ENCODE measurements at regions not wholly inside any gene's neighbourhood (a gene's known extent, or its start where the extent isn't known, plus 50 kb on each side); places are given as distances from the start of the nearest gene placed in this dataset.
A peak's percentile ranks its signal among the peaks of the same experiment; 100 is the strongest.

- in situ Hi-C loops (cut with HindIII; ENCODE audit: low sequenced_read_pairs), result no loop called here
- no peak for DNase-seq (ENCODE audit: low spot score)
These were observed 60.3 kb downstream of the AVPR1A start for GRCh38 chr12:63090716-63091115.

- DNase-seq (ENCODE audit: low spot score), result no peak
- in situ Hi-C loops (cut with HindIII; ENCODE audit: low sequenced_read_pairs), result no loop called here
These were observed 64.7 kb downstream of the AVPR1A start for GRCh38 chr12:63086149-63086915.

GRCh38 chr12:63085120-63085519 lies 65.9 kb downstream of the AVPR1A start:
- in situ Hi-C loops (cut with HindIII; ENCODE audit: low sequenced_read_pairs), result no loop called here
- no peak for DNase-seq (ENCODE audit: low spot score)

- DNase-seq (ENCODE audit: low spot score), result no peak
- in situ Hi-C loops (cut with HindIII; ENCODE audit: low sequenced_read_pairs), result no loop called here
These were observed 66.5 kb downstream of the AVPR1A start for GRCh38 chr12:63084501-63084900.

GRCh38 chr12:63083046-63083445 lies 68.0 kb downstream of the AVPR1A start:
- in situ Hi-C loops (cut with HindIII; ENCODE audit: low sequenced_read_pairs), result no loop called here
- no peak for DNase-seq (ENCODE audit: low spot score)

- in situ Hi-C loops (cut with HindIII; ENCODE audit: low sequenced_read_pairs), result no loop called here
- DNase-seq (ENCODE audit: low spot score), result no peak
These were observed 71.1 kb downstream of the AVPR1A start for GRCh38 chr12:63079791-63080502.

GRCh38 chr12:63078906-63079305 lies 72.1 kb downstream of the AVPR1A start:
- no peak for DNase-seq (ENCODE audit: low spot score)
- in situ Hi-C loops (cut with HindIII; ENCODE audit: low sequenced_read_pairs), result no loop called here

- no peak for DNase-seq (ENCODE audit: low spot score)
- in situ Hi-C loops (cut with HindIII; ENCODE audit: low sequenced_read_pairs), result no loop called here
These were observed 75.5 kb downstream of the AVPR1A start for GRCh38 chr12:63075376-63076060.

- in situ Hi-C loops (cut with HindIII; ENCODE audit: low sequenced_read_pairs), result no loop called here
- DNase-seq (ENCODE audit: low spot score), result no peak
These were observed 80.3 kb downstream of the AVPR1A start for GRCh38 chr12:63070709-63071108.

- in situ Hi-C loops (cut with HindIII; ENCODE audit: low sequenced_read_pairs), result no loop called here
- DNase-seq (ENCODE audit: low spot score), result no peak
These were observed 81.0 kb downstream of the AVPR1A start for GRCh38 chr12:63069860-63070617.

- DNase-seq (ENCODE audit: low spot score), result peak; percentile 75
- in situ Hi-C loops (cut with HindIII; ENCODE audit: low sequenced_read_pairs), result no loop called here
These were observed 82.1 kb downstream of the AVPR1A start for GRCh38 chr12:63068857-63069442.

GRCh38 chr12:63066782-63067181 lies 84.2 kb downstream of the AVPR1A start:
- peak; percentile 39 for DNase-seq (ENCODE audit: low spot score)
- in situ Hi-C loops (cut with HindIII; ENCODE audit: low sequenced_read_pairs), result no loop called here

- in situ Hi-C loops (cut with HindIII; ENCODE audit: low sequenced_read_pairs), result no loop called here
- peak; percentile 72 for DNase-seq (ENCODE audit: low spot score)
These were observed 84.9 kb downstream of the AVPR1A start for GRCh38 chr12:63066136-63066535.

GRCh38 chr12:63064080-63064479 lies 86.9 kb downstream of the AVPR1A start:
- DNase-seq (ENCODE audit: low spot score), result no peak
- in situ Hi-C loops (cut with HindIII; ENCODE audit: low sequenced_read_pairs), result no loop called here

- DNase-seq (ENCODE audit: low spot score), result no peak
- in situ Hi-C loops (cut with HindIII; ENCODE audit: low sequenced_read_pairs), result no loop called here
These were observed 94.4 kb downstream of the AVPR1A start for GRCh38 chr12:63056649-63057048.

GRCh38 chr12:63052696-63053095 lies 98.3 kb downstream of the AVPR1A start:
- DNase-seq (ENCODE audit: low spot score), result no peak
- in situ Hi-C loops (cut with HindIII; ENCODE audit: low sequenced_read_pairs), result no loop called here

GRCh38 chr12:63047146-63047545 lies 103.9 kb downstream of the AVPR1A start:
- no peak for DNase-seq (ENCODE audit: low spot score)
- in situ Hi-C loops (cut with HindIII; ENCODE audit: low sequenced_read_pairs), result no loop called here

GRCh38 chr12:63045020-63045860 lies 105.8 kb downstream of the AVPR1A start:
- in situ Hi-C loops (cut with HindIII; ENCODE audit: low sequenced_read_pairs), result no loop called here
- DNase-seq (ENCODE audit: low spot score), result no peak

Measured in G401 (cell line).